ENCODE measurements at regions not wholly inside any gene's neighbourhood (a gene's known extent, or its start where the extent isn't known, plus 50 kb on each side); places are given as distances from the start of the nearest gene placed in this dataset.

- no peak for DNase-seq (ENCODE audit: extremely low spot score, unreplicated experiment)
- Mint-ChIP-seq H3K4me3 (ENCODE audit: unreplicated experiment) (no peak overlapping the region), H3K9me3 (ENCODE audit: unreplicated experiment) (no peaks in the 10 kb centered on the region), H3K36me3 (ENCODE audit: unreplicated experiment) (no peaks in the 10 kb centered on the region), H3K27ac (ENCODE audit: unreplicated experiment) (no peak overlapping the region), H3K27me3 (ENCODE audit: unreplicated experiment) (peaks cover 27% of the 10 kb centered on the region), H3K4me1 (ENCODE audit: unreplicated experiment) (peaks cover 2% of the 10 kb centered on the region)
- TF ChIP-seq CTCF (IDR thresholded peaks at IDR 0.05) = no peak
Observed at GRCh38 chr6:14398953-14399352, 281.4 kb downstream of the CD83 start.

DNA sequence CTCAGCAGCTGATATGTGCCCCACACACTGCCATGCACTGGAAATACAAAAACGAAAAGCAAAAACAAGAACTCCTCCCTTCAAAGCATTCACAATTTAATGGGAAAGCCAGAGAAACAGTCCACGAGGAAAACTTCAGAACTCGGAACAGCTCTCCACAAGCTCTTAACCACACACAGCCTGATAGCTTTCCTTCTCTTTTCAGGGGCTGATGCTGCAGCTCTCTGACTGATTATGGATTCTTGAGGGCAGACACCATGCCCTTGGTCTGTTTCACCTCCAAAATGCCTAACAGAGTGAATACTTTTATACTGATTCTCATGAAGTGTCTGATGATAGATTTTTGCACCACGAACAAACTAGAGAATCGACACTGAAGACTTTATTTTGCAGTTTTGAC is 282.1 kb downstream of the CD83 start:
- Mint-ChIP-seq H3K36me3 (ENCODE audit: unreplicated experiment) (no peaks in the 10 kb centered on the region), H3K27me3 (ENCODE audit: unreplicated experiment) (peaks cover 25% of the 10 kb centered on the region), H3K27ac (ENCODE audit: unreplicated experiment) (no peak overlapping the region), H3K4me1 (ENCODE audit: unreplicated experiment) (peaks cover 2% of the 10 kb centered on the region), H3K9me3 (ENCODE audit: unreplicated experiment) (no peaks in the 10 kb centered on the region), H3K4me3 (ENCODE audit: unreplicated experiment) (no peak overlapping the region)
- no peak for TF ChIP-seq CTCF (IDR thresholded peaks at IDR 0.05)
- no peak for DNase-seq (ENCODE audit: extremely low spot score, unreplicated experiment)

DNA sequence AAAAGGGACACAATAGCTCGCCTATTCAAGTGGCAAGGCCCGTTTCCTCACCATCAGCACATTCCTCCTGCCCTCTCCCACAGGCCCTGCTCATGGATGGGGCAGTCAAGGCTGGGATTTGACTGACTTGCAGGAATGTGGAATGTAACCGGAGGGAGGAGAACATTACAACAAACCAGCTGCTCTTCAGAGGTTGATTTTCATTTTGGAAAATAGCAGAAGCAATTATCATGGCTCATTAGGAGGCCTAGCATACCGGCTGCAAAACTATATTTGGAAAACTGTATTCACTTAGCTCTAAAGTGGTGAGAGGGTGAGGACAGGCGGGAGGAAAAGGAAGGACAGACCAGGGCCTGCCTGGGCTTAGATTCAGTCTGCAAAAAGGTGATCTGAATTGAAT is 283.7 kb downstream of the CD83 start:
- H3K27me3 Mint-ChIP-seq (ENCODE audit: unreplicated experiment) = peaks cover 20% of the 10 kb centered on the region
- peaks cover 2% of the 10 kb centered on the region for H3K4me1 Mint-ChIP-seq (ENCODE audit: unreplicated experiment)
- H3K36me3 Mint-ChIP-seq (ENCODE audit: unreplicated experiment) = no peaks in the 10 kb centered on the region
- DNase-seq (ENCODE audit: extremely low spot score, unreplicated experiment) = no peak
- no peaks in the 10 kb centered on the region for H3K9me3 Mint-ChIP-seq (ENCODE audit: unreplicated experiment)
- no peak overlapping the region for H3K4me3 Mint-ChIP-seq (ENCODE audit: unreplicated experiment)
- TF ChIP-seq CTCF (IDR thresholded peaks at IDR 0.05) = no peak
- H3K27ac Mint-ChIP-seq (ENCODE audit: unreplicated experiment) = no peak overlapping the region

- H3K27ac Mint-ChIP-seq (ENCODE audit: unreplicated experiment) = no peak overlapping the region
- TF ChIP-seq CTCF (IDR thresholded peaks at IDR 0.05) = no peak
- H3K4me3 Mint-ChIP-seq (ENCODE audit: unreplicated experiment) = no peak overlapping the region
- H3K4me1 Mint-ChIP-seq (ENCODE audit: unreplicated experiment) = no peaks in the 10 kb centered on the region
- peaks cover 27% of the 10 kb centered on the region for H3K27me3 Mint-ChIP-seq (ENCODE audit: unreplicated experiment)
- no peaks in the 10 kb centered on the region for H3K9me3 Mint-ChIP-seq (ENCODE audit: unreplicated experiment)
- no peak for DNase-seq (ENCODE audit: extremely low spot score, unreplicated experiment)
- no peaks in the 10 kb centered on the region for H3K36me3 Mint-ChIP-seq (ENCODE audit: unreplicated experiment)
Observed at GRCh38 chr6:14406614-14407331, 289.2 kb downstream of the CD83 start.

DNA sequence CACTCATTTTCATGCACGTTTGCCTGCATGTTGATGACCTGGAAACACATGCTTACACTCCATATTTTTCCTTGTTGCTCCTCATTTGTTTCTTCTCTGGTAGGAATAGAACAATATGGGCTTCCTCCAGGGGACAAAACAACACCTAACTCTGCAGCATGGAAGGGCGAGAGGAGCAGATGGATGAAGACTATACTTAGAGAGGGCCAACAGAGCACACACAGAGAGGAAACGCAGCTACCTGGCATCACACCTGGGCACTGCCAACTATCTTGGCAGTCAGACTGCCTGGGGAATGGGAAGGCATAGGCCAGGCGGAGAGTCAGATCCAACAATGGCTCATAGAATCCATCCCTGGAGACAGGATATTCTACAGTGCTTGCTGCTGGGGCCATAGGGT is 290.9 kb downstream of the CD83 start:
- TF ChIP-seq CTCF (IDR thresholded peaks at IDR 0.05) = no peak

More for the DNA sequence above, 290.9 kb downstream of the CD83 start:
- DNase-seq (ENCODE audit: extremely low spot score, unreplicated experiment) = no peak
- peaks cover 36% of the 10 kb centered on the region for H3K27me3 Mint-ChIP-seq (ENCODE audit: unreplicated experiment)
- no peaks in the 10 kb centered on the region for H3K36me3 Mint-ChIP-seq (ENCODE audit: unreplicated experiment)
- H3K27ac Mint-ChIP-seq (ENCODE audit: unreplicated experiment) = no peak overlapping the region
- H3K4me1 Mint-ChIP-seq (ENCODE audit: unreplicated experiment) = no peaks in the 10 kb centered on the region
- H3K9me3 Mint-ChIP-seq (ENCODE audit: unreplicated experiment) = no peaks in the 10 kb centered on the region
- no peak overlapping the region for H3K4me3 Mint-ChIP-seq (ENCODE audit: unreplicated experiment)

All from osteocyte (in vitro differentiated cells).